ENCODE measurements at regions not wholly inside any gene's neighbourhood (a gene's known extent, or its start where the extent isn't known, plus 50 kb on each side); places are given as distances from the start of the nearest gene placed in this dataset.

DNA sequence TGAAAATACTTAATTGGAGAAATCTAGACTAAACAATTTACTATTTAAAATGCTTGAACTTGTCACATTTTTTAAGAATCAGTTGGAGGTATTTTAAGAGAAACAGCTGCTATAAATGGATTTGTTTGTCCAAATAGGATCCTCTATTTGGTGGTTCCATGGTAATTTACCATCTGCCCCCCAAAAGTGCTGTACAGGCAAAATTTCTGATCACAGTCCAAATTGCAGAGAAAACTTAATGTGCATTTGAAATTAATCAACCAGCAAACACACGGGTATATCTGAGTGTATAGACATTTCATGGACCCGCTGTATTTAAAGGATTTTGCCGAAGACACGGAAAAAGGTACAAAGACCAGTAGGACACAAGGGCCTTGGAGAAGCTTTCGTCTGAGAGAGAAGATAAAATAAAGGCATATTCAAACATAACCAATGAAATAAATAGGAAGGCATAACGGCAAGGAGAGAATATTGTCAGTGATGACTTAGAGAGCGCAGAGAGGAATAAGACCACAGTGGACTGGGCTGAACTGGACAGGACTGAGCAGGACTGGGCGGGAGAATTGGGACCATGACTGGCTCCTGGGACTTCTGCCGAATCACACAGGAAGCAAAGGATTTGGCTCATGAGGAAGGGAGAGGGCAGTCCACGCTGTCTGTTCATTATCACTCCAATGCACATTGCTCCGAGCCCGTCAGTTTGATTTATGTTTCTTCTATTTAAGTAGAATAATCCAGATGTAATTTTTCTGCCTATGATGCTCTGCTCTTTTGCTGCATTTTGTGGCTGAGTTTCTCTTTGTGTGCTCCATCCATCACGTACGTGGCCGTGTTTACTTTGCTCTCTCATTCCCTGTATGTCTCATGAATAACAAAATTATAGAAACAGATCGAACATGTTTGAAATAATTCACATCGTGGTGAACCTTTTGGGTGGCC, 112.8 kb downstream of the PRLHR start:
- WGBS (ENCODE audit: insufficient coverage): 69% methylated on average over 17 of the region's 17 CpGs
- Mint-ChIP-seq H3K9me3 (peaks cover 0 to 2% of the 10 kb centered on the region in 2 donors), H3K36me3 (no peaks in the 10 kb centered on the region), H3K4me3 (no peak overlapping the region), H3K27me3 (ENCODE audit: low read depth in 2 of 2) (peaks cover 9 to 14% of the 10 kb centered on the region in 2 donors), H3K4me1 (no peaks in the 10 kb centered on the region), H3K27ac (no peak overlapping the region)
- Histone ChIP-seq H3K27me3 (ENCODE audit: control insufficient read depth, insufficient read depth, low read length) (no peaks in the 10 kb centered on the region), H3K4me3 (ENCODE audit: low read length) (no peak overlapping the region), H3K9me3 (ENCODE audit: control insufficient read depth, insufficient read depth, low read length) (no peaks in the 10 kb centered on the region), H3K36me3 (ENCODE audit: control insufficient read depth, insufficient read depth, low read length) (no peaks in the 10 kb centered on the region), H3K27ac (ENCODE audit: low read length) (no peak overlapping the region), H3K4me1 (ENCODE audit: control insufficient read depth, insufficient read depth, low read length) (no peaks in the 10 kb centered on the region)
- ATAC-seq (no peak), DNase-seq (no peak)
- intact Hi-C loops (cut with micrococcal nuclease): no loop called here
- TF ChIP-seq, protein P1, sequence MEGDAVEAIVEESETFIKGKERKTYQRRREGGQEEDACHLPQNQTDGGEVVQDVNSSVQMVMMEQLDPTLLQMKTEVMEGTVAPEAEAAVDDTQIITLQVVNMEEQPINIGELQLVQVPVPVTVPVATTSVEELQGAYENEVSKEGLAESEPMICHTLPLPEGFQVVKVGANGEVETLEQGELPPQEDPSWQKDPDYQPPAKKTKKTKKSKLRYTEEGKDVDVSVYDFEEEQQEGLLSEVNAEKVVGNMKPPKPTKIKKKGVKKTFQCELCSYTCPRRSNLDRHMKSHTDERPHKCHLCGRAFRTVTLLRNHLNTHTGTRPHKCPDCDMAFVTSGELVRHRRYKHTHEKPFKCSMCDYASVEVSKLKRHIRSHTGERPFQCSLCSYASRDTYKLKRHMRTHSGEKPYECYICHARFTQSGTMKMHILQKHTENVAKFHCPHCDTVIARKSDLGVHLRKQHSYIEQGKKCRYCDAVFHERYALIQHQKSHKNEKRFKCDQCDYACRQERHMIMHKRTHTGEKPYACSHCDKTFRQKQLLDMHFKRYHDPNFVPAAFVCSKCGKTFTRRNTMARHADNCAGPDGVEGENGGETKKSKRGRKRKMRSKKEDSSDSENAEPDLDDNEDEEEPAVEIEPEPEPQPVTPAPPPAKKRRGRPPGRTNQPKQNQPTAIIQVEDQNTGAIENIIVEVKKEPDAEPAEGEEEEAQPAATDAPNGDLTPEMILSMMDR (IDR thresholded peaks at IDR 0.05): no peak

DNA sequence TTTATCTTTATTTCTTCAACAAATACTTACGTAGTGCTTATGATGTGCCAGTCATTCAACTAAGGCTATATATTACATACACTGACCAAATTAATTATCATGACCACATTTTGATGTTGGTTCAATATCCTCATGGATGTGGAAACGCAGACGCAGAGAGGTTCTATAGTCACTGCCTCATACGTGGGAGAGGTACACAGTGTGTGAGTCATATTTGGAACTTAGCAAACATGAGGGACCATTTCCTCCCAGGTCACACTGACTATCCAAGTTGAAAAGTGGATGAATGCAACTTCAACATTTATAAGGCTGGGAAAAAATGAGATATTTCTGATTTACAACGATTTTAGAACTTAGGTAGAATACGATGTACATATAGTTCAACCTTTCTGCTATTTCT, 113.6 kb downstream of the PRLHR start:
- TF ChIP-seq, protein P1 (IDR thresholded peaks at IDR 0.05): no peak
- Mint-ChIP-seq H3K4me3 (no peak overlapping the region), H3K27me3 (ENCODE audit: low read depth in 2 of 2) (peaks cover 13 to 14% of the 10 kb centered on the region in 2 donors), H3K27ac (no peak overlapping the region), H3K4me1 (no peaks in the 10 kb centered on the region), H3K9me3 (peaks cover 0 to 2% of the 10 kb centered on the region in 2 donors), H3K36me3 (no peaks in the 10 kb centered on the region)
- WGBS (ENCODE audit: insufficient coverage): 89% methylated on average over 6 of the region's 6 CpGs
- Histone ChIP-seq H3K36me3 (ENCODE audit: control insufficient read depth, insufficient read depth, low read length) (no peaks in the 10 kb centered on the region), H3K27ac (ENCODE audit: low read length) (no peak overlapping the region), H3K4me1 (ENCODE audit: control insufficient read depth, insufficient read depth, low read length) (no peaks in the 10 kb centered on the region), H3K27me3 (ENCODE audit: control insufficient read depth, insufficient read depth, low read length) (no peaks in the 10 kb centered on the region), H3K9me3 (ENCODE audit: control insufficient read depth, insufficient read depth, low read length) (no peaks in the 10 kb centered on the region), H3K4me3 (ENCODE audit: low read length) (no peak overlapping the region)
- no peak for DNase-seq
- intact Hi-C loops (cut with micrococcal nuclease): no loop called here
- no peak for ATAC-seq

DNA sequence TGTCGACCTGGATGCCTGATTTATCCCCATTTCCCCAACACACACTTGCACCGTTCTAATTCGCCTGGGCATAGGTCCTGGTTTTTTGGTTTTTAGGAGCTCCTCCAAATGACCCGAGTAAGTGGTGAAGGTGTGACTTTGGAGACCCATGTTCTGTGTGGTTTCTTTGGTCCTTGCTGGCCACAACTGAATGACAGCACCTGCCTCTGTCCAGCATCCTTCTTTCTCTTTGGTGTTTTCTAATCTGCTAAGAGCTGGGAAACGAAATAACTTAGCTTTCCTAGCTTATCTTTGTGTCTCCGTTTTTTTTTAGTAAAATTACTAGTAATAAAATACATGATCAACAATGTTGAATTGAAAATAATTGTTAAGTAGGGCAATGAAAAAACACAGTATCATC, 120.2 kb downstream of the PRLHR start:
- no peaks in the 10 kb centered on the region for H3K9me3 Mint-ChIP-seq
- H3K27ac ChIP-seq (ENCODE audit: low read length): no peak overlapping the region
- ATAC-seq (no peak), DNase-seq (no peak)
- H3K27ac Mint-ChIP-seq: no peak overlapping the region
- intact Hi-C loops (cut with micrococcal nuclease): no loop called here
- WGBS (ENCODE audit: insufficient coverage): 100% methylated on average over 1 of the region's 6 CpGs
- no peaks in the 10 kb centered on the region for H3K27me3 ChIP-seq (ENCODE audit: control insufficient read depth, insufficient read depth, low read length)
- H3K4me1 Mint-ChIP-seq: no peaks in the 10 kb centered on the region
- no peaks in the 10 kb centered on the region for H3K9me3 ChIP-seq (ENCODE audit: control insufficient read depth, insufficient read depth, low read length)
- no peaks in the 10 kb centered on the region for H3K4me1 ChIP-seq (ENCODE audit: control insufficient read depth, insufficient read depth, low read length)
- H3K36me3 ChIP-seq (ENCODE audit: control insufficient read depth, insufficient read depth, low read length): no peaks in the 10 kb centered on the region
- no peak overlapping the region for H3K4me3 ChIP-seq (ENCODE audit: low read length)
- H3K36me3 Mint-ChIP-seq: no peaks in the 10 kb centered on the region
- TF ChIP-seq, protein P1 (IDR thresholded peaks at IDR 0.05): no peak
- H3K4me3 Mint-ChIP-seq: no peak overlapping the region
- peaks cover 15 to 24% of the 10 kb centered on the region in 2 donors for H3K27me3 Mint-ChIP-seq (ENCODE audit: low read depth in 2 of 2)

Data from natural killer cell (primary cell).